ENCODE measurements at regions not wholly inside any gene's neighbourhood (a gene's known extent, or its start where the extent isn't known, plus 50 kb on each side); places are given as distances from the start of the nearest gene placed in this dataset.

GRCh38 chr11:122517403-122518379 lies 137.8 kb upstream of the UBASH3B start:
- no peak for TF ChIP-seq CTCF (IDR thresholded peaks at IDR 0.05)
- no peak for TF ChIP-seq POLR2A (IDR thresholded peaks at IDR 0.05)
